Lower leg skin (tissue), 4 donors: ENCODE measurements at regions not wholly inside any gene's neighbourhood (a gene's known extent, or its start where the extent isn't known, plus 50 kb on each side); places are given as distances from the start of the nearest gene placed in this dataset.

ENCODE experiments used
- DNase-seq, 2 donors: peaks; one replicate each; pipeline ENCODE4 v3.0.0-alpha.2; 2019; ENCODE audit warnings: low spot score in 2 of 2
- H3K4me3 ChIP-seq: fragments of 200-600 bp; sonication (generic); 2 replicates; pipeline ENCODE4 v1.5.1; 2017; ENCODE audit warnings: mild to moderate bottlenecking, low read depth; ENCODE audit not compliant: poor library complexity, severe bottlenecking
- CTCF ChIP-seq, 3 donors: fragments of 450-650 bp; IDR thresholded peaks; one replicate each; pipeline ENCODE4 v1.5.1; 2016; ENCODE audit warnings: antibody characterized with exemption in 3 of 3, mild to moderate bottlenecking in 3 of 3, moderate library complexity in 2 of 3
- POLR2A ChIP-seq, 2 donors: fragments of 450-650 bp; IDR thresholded peaks; one replicate each; pipeline ENCODE4 v1.6.1; 2016 to 2017; ENCODE audit warnings: antibody characterized with exemption in 2 of 2, mild to moderate bottlenecking in 1 of 2, moderate library complexity in 1 of 2
- WGBS, 2 donors: methylation state at CpG; one replicate each; pipeline ENCODE4 v1.1.5; 2018; 5-methylcytosine and 5-hydroxymethylcytosine counted together
- intact Hi-C: fragments of 100-400 bp; cut with DNase I; formaldehyde crosslinking; loops from one replicate; pipeline ENCODE4 v1.15.0; 2023; ENCODE audit warnings: low total_unique reads

- intact Hi-C loops, result no loop called here
- no peak overlapping the region for H3K4me3 ChIP-seq
- WGBS, 2 donors, result 58% methylated on average over 8 of the region's 8 CpGs
- TF ChIP-seq CTCF (IDR thresholded peaks at IDR 0.05), result no peak
- no peak for TF ChIP-seq POLR2A (IDR thresholded peaks at IDR 0.05)
- no peak for DNase-seq
Observed at GRCh38 chr16:66205287-66206231, 160.9 kb upstream of the CDH5 start.

- TF ChIP-seq POLR2A (IDR thresholded peaks at IDR 0.05) (no peak), CTCF (IDR thresholded peaks at IDR 0.05) (no peak)
- 29 to 35% methylated on average over 3 of the region's 3 CpGs for WGBS, 2 donors
- DNase-seq, result no peak
- H3K4me3 ChIP-seq, result no peak overlapping the region
- intact Hi-C loops, result no loop called here
Observed at GRCh38 chr16:66204756-66205155, 161.7 kb upstream of the CDH5 start.

GRCh38 chr16:66203476-66203875 lies 163.0 kb upstream of the CDH5 start:
- TF ChIP-seq POLR2A (IDR thresholded peaks at IDR 0.05) (no peak), CTCF (IDR thresholded peaks at IDR 0.05) (no peak)
- intact Hi-C loops, result no loop called here
- WGBS, 2 donors, result 87 to 95% methylated on average over 4 of the region's 4 CpGs
- DNase-seq, result no peak
- no peak overlapping the region for H3K4me3 ChIP-seq

DNA sequence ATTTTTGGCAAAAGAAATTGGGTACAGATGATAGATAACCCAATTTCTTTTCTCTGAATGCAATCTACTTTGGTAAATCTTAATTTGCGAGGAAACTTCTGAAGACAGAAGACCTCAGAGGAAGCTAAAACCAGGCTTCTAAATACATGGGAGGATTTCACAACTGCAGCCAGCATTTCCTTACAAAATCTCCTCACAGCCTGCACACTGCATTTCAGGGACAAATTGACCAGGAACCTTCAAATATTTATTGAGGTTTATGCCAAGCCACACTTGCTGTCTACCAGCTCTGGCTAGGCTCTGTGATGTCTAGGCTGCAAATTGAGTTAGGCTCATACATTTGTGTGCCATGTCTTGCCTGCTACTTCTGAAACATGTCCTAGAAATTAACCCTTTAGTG lies 167.3 kb upstream of the CDH5 start:
- no peak for DNase-seq
- TF ChIP-seq POLR2A (IDR thresholded peaks at IDR 0.05), result no peak
- no peak for TF ChIP-seq CTCF (IDR thresholded peaks at IDR 0.05)
- intact Hi-C loops, result no loop called here

DNA sequence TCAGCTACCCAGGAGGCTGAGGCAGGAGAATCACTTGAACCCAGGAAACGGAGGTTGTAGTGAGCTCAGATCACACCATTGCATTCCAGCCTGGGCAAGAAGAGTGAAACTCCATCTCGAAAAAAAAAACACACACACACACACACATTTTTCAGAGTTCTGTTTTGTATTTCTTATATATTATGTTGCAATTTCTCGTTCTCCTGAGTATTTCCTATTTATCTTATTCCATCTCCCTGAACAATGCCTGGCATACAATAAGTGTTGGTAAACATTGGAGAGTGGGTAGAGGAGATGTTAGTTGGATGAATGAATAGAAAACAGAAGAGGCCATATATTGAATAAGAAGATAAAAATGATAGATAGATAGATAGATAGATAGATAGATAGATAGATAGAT lies 167.8 kb upstream of the CDH5 start:
- TF ChIP-seq POLR2A (IDR thresholded peaks at IDR 0.05), result no peak
- no peak for TF ChIP-seq CTCF (IDR thresholded peaks at IDR 0.05)
- DNase-seq, result no peak
- 47 to 85% methylated on average over 3 of the region's 3 CpGs for whole genome bisulfite sequencing, 2 donors
- H3K4me3 ChIP-seq, result no peak overlapping the region
- intact Hi-C loops, result no loop called here

More for the DNA sequence above, 167.3 kb upstream of the CDH5 start:
- H3K4me3 ChIP-seq, result no peak overlapping the region
- WGBS, 2 donors, result 62 to 67% methylated on average over 1 of the region's 1 CpG
